Tongue (tissue), 1 donor: ENCODE measurements at regions not wholly inside any gene's neighbourhood (a gene's known extent, or its start where the extent isn't known, plus 50 kb on each side); places are given as distances from the start of the nearest gene placed in this dataset.

ENCODE experiments used
- DNase-seq: peaks from one replicate; pipeline ENCODE4 v3.0.0-alpha.2; 2015

DNA sequence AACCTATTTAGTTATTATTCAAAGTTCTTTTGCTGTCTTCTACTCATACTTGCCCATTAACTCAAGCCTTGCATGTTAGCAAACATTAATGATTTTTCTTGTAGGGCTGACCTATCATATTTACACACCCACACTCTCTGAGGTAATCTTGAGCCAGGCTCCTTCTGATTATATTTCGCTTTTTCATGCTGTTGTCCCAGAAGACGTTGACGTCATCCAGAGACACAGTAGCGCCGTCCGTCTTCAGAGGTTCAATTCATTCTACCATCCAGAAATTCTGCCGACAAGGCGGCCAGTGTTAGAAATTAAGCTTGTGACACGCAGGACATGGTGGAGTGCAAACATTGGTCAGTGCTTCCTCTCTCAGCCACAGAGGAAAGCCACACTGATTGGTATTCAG lies 584.7 kb downstream of the BMP2 start:
- peak; percentile 41 for DNase-seq

DNA sequence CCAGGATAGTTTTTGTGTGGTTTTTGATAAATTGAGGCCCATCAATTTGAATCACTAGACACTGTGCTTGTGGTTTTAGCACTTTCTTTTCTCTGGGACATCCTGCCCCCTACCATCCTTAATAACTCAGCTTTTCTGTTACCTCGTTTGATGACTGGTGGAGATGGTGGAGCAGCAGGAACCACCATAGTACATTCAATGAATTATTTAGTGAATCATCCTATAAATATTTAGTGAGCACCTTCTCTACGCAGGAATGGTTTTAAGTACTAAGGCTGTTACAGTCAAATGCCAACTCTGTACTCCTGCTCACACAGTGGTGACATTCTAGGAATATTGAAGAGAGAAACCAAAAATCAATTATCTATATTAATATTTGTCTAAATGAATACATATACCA lies 585.2 kb downstream of the HAO1 start:
- no peak for DNase-seq

DNA sequence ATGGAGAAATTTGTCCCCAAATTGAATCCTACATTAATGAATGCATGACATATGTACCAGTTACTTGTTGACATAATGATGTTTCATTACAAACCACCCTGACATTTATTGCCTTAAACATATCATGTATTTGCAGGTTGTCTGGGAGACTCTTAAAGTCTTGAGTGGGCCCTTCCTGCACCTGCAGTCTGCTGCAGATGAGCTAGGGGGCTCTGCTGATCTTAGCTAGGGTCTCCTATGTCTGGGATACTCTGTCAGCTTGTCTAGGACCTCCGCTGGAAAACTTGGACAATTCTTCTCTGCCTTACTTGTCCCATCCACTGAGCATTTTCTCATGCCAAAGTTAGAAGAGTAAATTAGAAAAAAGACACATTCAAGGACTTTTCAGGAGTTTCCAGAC lies 581.6 kb downstream of the HAO1 start:
- DNase-seq, result no peak

DNA sequence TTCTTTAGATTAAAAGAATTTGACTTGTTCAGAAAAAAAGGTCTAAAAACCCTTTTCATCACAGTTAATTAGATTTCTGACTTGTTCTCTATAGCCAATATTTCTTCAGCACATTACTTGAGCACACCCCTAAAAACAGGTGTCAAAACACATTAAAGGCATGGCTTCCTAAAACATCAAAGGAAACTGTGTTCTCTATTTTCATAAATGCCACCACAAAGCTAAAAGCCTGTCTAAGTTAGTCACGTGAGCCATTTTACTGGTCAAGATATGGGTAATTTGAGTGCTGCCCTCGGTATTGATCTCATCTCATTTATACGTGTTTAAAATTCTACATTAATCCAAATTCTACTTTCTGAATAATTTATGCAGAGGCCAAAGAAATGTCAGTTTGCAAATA lies 580.5 kb downstream of the HAO1 start:
- no peak for DNase-seq

DNA sequence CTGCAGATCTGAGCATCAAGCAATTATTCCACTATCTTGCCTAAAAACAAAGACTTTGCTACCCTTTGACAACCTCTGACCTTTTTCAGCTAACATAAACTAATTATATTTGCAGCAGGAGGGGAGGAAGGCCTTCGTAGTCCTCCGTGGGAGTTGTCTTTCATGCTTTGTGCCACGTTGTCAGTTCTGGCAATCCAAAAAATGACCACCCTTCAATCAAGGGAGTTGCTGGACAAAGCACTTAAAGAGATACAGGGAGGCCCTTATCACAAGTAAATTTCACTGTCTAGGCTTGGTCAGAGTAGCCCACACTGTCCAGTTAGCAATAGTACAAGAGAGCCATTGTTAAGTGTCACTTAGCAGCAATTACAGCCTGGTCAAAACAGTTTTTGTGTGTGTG lies 578.9 kb downstream of the HAO1 start:
- DNase-seq, result no peak

DNA sequence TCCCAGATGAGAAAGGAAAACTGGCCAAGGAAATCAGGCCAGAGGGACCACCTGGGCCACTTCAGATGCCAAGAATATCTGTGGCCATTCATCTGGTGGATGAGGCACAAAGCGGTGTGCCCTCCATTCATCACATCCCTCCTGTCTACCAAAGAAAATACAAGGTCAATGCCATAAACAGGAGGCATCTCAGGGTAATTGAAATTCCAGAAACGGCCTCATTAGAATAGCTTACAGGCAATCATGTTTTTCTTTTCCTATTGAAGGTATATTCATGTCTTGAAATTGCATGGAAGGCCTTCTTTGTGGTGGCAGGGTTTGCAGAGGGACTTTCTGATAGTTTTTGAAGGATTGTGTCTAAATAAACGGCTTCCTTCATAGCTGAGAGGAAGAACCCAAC lies 578.3 kb downstream of the HAO1 start:
- DNase-seq, result no peak

DNA sequence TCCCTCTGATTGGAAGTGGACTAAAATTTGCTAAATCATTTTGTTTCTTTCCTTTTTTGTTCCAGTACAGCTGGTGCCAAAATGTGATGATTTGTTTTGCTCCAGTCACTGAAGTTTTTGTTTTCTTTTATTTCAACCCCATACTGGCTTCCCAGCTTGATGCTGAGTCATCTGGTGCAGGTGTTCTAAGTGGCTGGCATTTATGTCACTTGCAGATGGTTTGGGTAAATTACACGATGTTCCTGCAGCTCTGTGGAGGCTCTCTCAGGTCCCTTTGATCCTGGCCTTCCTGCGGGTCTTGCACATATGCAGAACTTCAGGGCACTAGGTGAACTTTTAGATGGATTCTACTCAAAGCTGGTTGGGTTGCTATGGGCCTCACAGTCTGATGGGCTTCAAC lies 577.7 kb downstream of the HAO1 start:
- no peak for DNase-seq

DNA sequence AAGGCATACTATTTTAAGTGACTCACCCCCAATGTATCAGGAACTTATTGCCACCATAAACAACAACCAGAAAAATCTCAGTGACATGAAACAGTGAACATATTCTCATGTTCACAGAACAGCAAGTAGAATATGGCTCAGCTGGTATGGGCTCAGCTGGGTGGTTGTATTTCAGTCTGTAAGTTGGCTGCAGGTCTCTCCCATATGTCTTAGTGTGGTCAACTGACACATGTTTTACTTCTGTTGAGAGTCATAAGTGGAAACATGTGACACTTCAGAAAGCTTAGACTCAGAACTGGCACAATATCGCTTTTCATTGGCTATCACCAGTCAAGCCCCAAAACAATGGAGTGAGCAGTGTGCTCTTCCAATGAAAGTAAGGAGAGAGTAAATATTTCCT lies 574.1 kb downstream of the HAO1 start:
- DNase-seq, result no peak

DNA sequence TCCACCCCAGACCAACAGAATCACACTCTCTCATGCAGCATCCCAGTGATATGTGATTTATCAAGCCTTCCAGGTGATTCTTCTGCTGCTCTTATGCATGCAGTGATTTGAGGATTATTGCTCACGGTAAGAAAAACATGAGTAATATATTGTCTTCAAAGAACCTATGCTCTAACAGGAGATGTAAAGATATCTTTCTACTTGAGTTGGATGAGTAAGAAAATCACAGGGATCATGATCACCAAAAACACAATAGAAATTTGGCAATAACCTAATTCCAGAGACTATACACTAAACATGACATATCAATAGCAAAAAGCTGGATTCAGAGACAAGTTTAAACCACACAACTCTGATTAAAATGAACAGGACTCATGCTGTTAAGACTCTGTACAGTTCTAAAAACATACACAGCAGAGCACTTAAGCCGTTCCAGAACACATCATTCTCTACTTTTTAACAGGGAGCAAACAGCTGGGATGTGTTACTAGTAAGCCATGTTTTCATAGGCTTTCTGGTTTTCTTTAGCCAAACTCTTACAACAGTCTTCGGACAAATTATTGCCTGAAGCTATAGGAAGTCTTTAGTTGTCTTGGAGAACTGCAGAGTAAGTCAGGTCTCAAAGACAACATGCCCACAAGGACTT lies 568.6 kb downstream of the HAO1 start:
- DNase-seq, result peak; percentile 56

DNA sequence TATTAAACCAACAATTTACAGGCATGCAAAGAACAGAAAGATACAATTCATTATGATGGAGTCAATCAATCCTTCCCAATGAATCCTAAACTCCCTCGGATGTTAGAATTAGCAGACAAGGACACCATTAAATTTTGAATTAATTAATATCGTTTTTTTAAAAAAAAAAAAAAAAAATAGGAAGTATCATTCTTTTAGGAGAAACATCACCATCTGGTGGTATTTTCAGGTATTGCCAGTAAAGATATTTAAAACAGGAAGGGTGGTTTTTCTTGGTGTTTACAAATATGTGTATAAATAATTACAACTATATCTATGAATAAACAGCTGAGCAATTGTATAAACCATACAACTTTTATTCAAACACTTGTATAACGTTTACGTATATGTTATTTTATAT lies 564.4 kb downstream of the HAO1 start:
- peak; percentile 17 for DNase-seq

DNA sequence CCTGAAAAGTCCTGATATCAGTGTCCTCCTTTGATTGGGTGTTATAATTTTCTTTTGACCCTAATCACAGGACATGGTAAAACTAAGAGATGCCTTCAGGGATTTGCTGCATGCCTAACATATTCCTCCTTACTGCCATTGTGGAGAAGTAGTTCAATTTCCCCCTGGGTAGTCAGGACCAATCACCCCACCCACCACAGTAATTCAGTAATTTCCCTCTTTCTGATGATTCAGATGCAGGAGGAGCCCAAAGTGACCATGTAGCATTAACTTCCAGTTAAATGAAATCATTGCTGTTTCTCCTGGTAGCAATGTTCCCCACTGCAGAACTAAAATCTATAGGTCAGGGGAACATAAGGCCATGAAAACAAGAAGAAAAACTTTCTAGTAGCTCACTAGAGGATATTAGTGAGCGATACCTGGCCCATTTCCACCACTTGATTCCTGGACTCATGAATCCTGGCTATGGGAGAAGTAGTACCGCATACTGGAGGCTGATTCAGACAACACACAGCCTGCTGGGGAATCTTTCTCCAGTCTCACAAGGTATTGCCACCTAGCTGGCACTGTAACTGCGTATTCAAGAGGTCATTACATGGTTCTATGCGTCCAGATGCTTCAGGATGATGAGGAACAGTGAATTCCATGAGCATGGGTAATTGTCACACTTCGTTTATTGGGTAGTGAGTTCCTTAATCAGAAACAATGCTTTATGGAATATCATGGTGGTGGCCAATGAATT lies 561.2 kb downstream of the HAO1 start:
- DNase-seq, result no peak

DNA sequence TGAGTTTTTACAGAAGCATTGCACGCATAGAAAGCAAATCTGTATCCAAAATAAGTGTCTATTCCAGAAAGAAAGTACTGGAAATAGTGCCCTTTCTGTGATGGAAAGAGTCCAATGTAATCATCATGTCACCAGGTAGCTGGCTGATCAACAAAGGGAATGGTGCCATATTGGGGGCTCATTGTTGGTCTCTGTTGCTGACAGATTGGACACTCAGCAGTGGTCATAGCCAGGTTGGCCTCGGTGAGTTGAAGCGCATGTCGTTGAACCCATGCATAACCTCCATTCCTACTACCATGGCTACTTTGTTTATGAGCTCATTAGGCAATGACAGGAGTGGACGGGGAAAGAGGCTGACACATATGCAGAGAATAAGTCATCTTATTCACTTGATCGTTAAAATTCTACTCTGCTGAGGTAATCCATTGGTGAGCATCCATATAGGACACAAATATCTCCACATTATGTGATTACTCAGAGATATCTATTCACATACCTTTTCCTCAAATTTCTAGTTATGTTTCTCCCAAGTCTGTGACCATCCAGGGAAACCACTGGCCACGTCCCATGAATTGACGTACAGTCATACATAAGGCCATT lies 560.5 kb downstream of the HAO1 start:
- DNase-seq, result no peak

DNA sequence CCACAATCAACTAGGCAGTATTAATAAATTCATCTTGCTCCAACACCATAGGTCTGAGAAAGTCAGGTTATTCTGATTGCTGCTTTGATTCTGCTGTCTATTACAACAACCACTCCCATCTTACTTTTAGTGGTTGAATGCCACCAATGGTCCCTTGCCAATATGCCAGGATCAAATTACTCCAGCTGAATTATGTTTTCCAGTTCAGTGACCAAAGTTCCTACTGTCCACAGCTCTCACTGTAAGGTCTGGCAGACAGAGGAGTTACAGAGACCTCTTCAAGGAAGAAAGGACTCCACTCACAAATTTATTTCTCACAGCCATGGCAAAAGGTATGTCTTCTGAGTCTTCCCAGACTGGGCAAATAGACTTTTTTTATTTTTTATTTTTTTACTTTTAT lies 557.0 kb downstream of the HAO1 start:
- DNase-seq, result no peak

DNA sequence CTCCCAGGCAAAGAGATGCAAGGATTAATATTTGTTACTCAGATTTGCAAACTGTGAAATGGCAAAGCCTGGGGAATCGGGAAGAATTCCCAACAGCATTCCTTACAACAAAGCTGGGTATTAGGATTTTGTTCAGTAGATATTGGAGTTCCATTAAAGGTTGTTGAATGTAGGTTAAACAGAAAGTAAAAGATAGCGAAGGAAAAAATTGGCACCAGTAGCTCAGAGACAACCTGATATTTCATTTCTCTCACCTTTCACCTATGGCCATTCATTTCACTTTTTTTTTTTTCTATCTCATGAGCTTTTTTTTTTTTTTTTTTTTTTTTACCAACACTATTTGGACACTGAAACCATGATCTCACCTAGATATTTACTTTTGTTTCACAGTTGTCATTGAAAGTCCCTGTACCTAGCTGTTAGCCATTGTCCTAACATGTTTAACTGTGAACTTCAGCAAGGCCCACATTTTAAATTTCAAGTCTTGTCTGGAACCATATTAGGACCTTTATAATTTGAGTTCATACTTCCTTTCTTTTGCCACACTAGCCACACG lies 552.5 kb downstream of the HAO1 start:
- DNase-seq, result no peak

DNA sequence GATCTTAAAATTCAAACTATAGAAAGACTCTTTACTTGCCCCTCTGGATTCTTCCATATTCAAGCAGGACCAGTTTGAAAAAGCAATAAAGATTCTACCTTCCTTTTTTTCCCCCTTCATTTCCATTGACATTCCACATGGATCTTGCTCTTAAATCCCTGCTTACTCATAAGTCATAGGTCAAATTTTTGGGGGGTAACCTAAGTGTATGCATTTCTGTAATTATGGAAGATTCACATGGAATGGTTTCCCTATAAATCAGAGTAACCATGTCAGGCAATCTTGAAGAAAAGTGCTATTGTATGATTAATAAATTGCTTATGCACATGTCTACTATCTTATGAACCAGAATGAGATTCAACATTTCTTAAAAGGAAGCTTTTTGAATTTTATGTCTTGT lies 551.0 kb downstream of the HAO1 start:
- no peak for DNase-seq

DNA sequence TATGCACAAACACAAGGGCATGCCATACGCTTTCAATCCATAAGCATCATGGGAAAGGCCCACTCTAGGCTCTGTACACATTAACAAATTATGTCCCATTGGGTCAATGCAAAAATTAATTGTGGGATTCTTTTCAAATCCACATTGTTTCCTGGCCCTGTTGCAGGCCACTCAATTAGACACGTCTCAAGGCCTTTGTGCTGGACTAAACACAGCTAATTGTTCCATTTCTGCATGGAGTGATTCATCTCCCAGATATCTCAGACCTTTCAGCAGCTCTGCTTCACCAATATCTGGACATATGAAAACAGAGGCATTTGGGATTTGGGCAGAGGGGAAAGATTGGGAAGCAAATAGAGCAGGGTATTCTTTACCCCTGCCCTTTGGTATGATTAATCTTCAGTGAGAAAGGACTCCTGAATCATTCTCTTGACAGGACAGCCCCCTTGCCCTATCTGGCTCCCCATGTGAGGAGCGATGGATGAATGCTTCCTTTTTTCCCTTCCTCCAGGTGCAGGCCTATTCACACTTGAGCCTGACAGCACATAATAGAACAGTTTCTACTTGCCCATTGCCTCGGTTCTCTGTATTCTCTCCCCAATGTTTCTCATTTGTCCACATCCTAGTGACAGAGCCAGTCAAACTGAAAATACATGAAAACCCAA lies 547.6 kb downstream of the HAO1 start:
- no peak for DNase-seq

DNA sequence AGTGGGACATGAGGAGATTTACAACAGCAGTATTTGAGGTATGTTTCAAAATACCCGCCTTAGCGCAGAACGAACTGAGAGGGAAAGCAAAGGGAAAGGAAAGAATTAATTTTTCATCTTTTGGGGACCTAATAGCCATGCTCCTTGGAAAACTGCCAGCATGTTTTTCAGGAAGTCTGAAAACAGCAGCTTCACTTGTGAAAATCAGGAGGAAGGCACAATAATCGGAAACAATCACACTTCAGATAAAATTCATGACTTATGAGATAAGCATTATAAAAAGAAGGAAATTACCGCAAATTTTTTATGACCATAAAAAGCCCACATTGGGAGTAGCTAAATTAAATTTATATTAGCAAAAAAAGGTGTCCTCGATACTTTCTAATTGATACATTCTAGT lies 541.1 kb downstream of the HAO1 start:
- no peak for DNase-seq

DNA sequence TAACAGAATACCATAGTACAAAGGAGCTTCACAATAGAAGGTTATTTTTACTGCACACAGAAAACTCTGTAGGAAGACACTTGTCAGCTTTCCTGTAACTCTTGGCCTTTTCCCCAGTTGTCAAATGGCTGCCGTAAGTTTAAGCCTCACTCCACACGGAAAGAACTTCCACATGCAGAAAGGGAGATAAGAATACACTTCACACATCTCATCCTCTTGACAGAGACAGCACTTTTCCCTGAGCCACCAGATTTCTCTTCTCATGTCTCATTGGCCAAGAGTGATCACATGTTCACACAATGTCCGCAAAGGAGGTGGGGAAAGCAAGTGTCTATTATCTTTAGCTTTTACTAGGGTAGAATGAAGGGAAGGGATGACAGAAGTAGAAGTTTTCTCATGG lies 540.7 kb downstream of the HAO1 start:
- no peak for DNase-seq

DNA sequence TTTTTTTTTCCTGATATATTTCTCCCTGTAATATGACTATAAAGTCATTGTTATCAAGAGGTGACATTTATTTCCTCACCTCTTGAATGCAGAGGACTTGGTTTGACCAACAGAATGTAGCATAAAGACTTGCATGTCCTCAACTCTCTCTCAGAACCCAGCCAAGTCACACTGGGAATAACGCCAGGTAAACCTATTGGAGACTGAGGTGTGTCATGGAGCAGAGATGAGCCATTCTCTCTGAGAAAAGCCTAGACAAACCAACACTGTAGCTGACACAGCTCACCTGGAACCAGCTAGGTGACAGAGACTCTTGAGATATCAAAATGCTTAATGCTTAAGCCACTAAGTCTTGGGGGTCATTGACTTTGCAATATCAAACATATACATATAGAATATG lies 533.6 kb downstream of the HAO1 start:
- no peak for DNase-seq

DNA sequence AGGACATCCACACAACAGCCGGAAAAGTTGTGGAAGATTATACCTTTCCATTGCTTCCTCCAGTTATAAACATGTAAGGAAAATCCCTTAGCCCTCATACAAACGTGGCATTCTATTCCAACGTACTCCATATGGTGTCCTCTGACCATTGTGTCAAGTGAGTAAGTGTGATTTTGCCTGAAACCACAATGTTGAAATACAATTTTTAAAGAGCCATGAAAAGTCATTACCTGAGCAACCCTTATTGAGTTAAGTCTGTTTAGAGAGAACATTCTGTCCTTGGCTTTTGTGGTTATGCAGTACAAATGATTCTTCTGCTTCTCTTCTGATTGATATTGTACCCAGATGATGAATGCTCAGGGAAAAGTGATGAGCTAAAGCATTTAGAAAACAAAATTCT lies 530.1 kb downstream of the HAO1 start:
- DNase-seq, result no peak

DNA sequence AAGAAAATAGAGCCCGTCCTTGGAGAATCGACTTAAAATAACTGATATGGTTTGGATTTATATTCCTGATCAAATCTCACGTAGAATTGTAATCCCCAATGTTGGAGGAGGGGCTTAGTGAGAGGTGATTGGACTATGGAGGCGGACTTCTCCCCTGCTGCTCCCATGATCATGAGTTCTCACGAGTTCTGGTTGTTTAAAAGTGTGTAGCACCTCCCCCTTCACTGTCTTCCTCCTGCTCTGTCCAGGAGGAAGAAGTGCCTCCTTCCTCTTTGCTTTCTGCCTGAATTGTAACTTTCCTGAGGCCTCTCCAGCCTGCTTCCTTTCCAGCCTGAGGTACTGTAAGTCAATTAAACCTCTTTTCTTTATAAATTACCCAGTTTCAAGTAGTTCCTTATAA lies 529.2 kb downstream of the HAO1 start:
- no peak for DNase-seq

DNA sequence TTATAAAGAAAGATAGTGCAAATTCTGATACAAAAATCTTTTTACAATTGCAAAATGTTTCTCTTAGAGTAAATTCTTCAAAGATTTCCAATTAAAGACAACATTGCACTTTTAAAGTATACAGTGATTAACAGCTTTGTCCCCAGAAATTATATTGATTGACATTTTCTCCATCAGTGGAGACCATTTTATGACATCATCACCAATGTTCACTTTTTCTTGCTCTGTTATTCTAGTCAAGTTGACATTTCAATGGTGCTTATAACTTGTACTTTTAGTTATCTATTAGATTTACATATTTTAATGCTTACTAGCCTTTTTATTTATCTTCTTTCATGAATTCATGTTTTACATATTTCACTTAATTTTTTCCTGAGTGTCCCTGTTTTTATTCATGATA lies 524.8 kb downstream of the HAO1 start:
- no peak for DNase-seq

DNA sequence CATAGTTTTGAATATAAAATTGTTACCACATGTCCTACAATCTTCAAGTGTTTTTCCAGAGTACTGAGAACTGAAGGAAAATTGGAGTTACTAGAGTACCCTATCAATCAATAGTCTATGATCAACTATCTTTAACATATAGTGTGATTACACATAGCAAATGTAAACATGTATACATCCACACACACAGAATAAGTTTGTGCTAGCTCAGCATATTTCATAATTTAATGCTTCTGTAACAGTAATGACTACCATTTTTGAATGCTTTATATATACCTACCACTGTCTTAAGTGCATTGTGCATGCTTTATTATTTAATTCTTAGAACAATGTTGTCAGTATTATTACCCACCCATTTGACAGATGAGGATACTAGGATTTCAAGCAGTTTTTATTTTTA lies 523.9 kb downstream of the HAO1 start:
- no peak for DNase-seq
